ENCODE measurements at regions not wholly inside any gene's neighbourhood (a gene's known extent, or its start where the extent isn't known, plus 50 kb on each side); places are given as distances from the start of the nearest gene placed in this dataset.

DNA sequence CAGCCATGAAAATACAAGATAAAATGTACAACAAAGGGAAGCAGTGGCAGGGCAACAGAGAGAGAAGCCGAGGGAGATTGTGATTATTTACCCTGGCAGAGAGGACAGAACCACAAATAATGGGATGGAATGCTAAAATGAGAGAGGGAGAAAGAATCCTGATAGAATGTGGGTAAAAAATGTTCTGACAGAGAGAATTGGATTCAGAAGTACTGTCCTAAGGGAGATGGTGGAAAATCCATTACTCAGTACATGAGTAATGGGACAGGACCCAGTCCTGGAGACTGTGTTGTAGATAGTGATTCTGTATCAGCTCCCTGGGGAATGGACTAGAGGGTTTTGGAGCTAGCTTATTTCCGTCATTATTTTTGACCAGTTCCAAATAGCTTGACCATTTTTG is 831.5 kb downstream of the MAT2B start:
- TF ChIP-seq, protein P1, sequence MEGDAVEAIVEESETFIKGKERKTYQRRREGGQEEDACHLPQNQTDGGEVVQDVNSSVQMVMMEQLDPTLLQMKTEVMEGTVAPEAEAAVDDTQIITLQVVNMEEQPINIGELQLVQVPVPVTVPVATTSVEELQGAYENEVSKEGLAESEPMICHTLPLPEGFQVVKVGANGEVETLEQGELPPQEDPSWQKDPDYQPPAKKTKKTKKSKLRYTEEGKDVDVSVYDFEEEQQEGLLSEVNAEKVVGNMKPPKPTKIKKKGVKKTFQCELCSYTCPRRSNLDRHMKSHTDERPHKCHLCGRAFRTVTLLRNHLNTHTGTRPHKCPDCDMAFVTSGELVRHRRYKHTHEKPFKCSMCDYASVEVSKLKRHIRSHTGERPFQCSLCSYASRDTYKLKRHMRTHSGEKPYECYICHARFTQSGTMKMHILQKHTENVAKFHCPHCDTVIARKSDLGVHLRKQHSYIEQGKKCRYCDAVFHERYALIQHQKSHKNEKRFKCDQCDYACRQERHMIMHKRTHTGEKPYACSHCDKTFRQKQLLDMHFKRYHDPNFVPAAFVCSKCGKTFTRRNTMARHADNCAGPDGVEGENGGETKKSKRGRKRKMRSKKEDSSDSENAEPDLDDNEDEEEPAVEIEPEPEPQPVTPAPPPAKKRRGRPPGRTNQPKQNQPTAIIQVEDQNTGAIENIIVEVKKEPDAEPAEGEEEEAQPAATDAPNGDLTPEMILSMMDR (IDR thresholded peaks at IDR 0.05; ENCODE audit: borderline replicate concordance, insufficient read depth, low read depth, low read length) = no peak
- H3K4me3 ChIP-seq (ENCODE audit: low read depth, low read length) = no peak overlapping the region

DNA sequence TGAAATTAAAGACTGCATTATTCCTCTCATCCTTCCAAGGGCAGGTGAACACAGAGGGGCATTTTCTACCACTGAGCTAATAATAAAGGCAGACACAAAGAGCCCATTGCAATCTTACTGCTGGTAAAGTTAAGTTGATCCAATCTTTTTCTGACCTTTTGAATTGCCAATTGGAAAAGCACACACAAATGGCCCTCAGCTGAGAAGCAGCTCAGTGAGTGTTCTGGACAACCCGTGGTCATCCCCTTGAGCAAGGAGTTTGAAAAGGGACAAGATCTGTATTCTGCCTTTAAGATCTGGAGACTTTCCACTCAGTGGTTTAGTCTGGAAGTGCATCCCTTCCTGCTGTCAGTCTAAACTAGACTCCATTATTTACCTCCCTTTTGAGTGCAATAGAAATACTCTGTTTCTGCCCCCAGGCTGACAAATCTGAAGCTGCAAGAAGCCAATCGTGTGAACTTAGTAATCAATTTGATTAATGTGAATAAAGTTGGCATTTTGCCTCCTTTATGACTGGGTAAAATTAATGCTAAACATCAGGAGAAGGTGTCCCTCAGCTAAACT is 835.7 kb downstream of the MAT2B start:
- no peak overlapping the region for H3K4me3 ChIP-seq (ENCODE audit: low read depth, low read length)
- TF ChIP-seq, protein P1 (IDR thresholded peaks at IDR 0.05; ENCODE audit: borderline replicate concordance, insufficient read depth, low read depth, low read length) = no peak

DNA sequence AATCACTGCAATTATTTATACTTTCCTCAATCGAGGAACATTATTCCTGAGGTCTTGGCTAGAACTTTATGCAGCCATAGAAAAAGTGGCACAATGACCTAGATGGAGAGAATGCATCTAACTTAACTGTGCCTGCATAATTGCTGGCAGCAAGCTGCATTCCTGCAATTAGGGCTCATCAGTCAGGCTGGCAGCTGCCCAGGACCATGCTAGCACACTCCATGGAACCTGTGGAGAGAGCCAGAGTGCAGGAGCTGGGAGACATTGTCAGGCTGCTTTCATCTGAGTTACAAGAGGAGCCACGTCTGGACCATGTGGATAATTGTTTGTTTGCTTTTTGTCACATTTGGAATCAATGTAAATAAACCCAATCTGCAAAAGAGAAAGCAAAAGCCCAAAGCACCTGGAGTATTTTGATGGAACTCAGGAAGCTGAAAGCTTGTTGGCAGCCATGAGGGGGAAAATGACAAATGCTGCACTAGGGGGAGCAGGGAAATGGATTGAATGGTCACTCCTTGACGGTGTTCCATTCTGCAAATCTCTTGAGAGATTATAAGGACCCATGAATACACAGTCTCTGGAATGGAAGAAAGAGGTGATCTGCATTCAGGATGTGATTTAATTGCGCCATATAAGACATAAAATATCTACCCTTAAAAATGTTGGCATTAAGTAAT is 839.9 kb downstream of the MAT2B start:
- TF ChIP-seq, protein P1 (IDR thresholded peaks at IDR 0.05; ENCODE audit: borderline replicate concordance, insufficient read depth, low read depth, low read length) = no peak
- H3K4me3 ChIP-seq (ENCODE audit: low read depth, low read length) = no peak overlapping the region

DNA sequence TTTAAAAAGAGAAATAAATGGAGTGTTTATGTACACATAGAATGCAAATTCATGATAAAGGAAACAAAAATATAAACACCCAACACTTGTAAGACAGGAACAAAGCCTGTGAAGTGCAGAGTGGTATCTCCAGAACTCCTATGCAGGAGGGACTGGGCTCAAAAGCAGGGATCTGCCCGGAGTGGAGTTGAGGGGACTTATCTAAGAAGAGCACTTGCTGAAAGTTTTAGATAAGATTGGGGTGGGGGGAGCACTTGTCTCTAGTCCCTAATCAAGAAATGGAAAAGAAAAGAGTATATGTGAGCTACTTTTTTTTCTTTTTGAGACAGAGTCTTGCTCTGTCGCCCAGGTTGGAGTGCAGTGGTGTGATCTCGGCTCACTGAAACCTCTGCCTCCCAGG is 840.4 kb downstream of the MAT2B start:
- TF ChIP-seq, protein P1 (IDR thresholded peaks at IDR 0.05; ENCODE audit: borderline replicate concordance, insufficient read depth, low read depth, low read length) = no peak
- H3K4me3 ChIP-seq (ENCODE audit: low read depth, low read length) = no peak overlapping the region

DNA sequence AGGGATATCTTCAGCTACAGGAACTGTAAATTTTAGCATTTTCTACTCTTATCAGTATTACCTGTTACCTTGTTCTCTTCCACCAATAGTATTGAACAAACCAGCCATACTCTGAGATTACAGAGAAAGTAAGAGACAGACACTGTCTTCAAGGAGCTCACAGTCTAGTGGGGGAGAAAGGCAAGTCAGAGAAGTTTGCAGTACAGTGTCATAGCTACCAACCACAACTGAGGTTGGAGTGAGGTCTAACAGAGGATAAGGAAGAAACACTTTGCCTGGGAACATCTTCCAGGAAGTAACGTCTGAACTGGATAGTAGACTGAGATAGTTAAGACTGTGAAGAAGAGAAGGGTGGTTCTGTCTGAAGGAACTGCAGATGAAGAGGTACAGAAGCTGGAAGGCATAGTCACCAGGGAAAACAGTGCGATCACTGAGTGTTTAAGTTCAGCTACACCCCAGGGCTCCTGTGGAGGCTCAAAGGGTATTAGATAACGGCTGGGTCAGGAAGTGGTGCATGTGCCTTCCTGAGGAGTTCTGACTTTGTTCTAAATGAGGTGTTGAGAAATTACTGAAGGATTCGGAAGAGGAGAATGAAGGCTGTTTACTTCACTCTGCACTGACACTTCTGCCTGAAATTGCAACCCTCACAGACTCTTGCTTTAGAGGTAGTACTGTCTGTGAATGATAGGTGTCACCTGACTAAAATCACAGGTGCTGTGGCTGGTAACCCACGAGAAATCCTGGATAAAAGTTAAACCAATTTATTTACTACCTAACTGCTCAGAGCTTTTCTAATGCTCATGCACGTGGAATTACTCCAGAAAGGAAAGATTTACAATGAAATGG is 841.6 kb downstream of the MAT2B start:
- TF ChIP-seq, protein P1 (IDR thresholded peaks at IDR 0.05; ENCODE audit: borderline replicate concordance, insufficient read depth, low read depth, low read length) = no peak
- no peak overlapping the region for H3K4me3 ChIP-seq (ENCODE audit: low read depth, low read length)

DNA sequence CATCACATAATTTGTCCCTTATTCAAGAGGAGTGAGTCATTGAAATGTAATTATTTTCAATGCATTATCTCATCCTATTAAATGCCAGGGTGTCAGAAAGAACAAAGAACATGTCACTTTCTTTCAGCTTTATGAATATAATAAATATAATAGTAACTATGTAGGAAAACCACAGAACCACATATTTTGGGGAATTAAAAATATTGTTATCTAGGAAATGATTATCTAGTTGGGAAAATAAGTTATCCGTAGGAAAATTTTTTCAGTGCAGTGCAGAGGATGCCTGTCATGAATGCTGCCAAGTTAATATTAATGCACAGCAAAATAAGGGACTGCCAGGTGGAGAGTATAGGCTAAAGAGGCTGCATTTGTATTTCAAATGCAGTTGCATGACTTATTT is 844.8 kb downstream of the MAT2B start:
- TF ChIP-seq, protein P1 (IDR thresholded peaks at IDR 0.05; ENCODE audit: borderline replicate concordance, insufficient read depth, low read depth, low read length) = no peak
- no peak overlapping the region for H3K4me3 ChIP-seq (ENCODE audit: low read depth, low read length)

Measured in GM12875 (cell line).